ENCODE measurements at regions not wholly inside any gene's neighbourhood (a gene's known extent, or its start where the extent isn't known, plus 50 kb on each side); places are given as distances from the start of the nearest gene placed in this dataset.
"Not testable (repeated sequence)": the region's sequence is repeated elsewhere in the genome, so short reads cannot be mapped to it uniquely, and the experiment has no call there.

DNA sequence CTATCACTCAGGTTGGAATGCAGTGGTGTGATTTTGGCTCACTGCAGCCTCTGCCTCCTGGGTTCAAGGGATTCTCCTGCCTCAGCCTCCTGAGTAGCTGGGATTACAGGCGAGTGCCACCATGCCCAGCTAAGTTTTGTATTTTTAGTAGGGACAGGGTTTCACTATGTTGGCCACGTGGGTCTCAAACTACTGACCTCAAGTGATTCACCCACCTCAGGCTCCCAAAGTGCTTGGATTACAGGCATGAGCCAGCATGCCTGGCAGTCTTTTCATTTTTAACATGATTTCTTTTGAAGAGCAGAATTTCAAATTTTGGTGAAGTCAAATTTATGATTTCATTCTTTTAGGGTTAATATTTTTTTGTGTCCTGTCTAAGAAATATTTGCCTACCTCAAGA lies 217.4 kb downstream of the BUB3 start:
- TF ChIP-seq, protein P1, sequence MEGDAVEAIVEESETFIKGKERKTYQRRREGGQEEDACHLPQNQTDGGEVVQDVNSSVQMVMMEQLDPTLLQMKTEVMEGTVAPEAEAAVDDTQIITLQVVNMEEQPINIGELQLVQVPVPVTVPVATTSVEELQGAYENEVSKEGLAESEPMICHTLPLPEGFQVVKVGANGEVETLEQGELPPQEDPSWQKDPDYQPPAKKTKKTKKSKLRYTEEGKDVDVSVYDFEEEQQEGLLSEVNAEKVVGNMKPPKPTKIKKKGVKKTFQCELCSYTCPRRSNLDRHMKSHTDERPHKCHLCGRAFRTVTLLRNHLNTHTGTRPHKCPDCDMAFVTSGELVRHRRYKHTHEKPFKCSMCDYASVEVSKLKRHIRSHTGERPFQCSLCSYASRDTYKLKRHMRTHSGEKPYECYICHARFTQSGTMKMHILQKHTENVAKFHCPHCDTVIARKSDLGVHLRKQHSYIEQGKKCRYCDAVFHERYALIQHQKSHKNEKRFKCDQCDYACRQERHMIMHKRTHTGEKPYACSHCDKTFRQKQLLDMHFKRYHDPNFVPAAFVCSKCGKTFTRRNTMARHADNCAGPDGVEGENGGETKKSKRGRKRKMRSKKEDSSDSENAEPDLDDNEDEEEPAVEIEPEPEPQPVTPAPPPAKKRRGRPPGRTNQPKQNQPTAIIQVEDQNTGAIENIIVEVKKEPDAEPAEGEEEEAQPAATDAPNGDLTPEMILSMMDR (IDR thresholded peaks at IDR 0.05), result not testable (repeated sequence)
- not testable (repeated sequence) for TF ChIP-seq POLR2A (IDR thresholded peaks at IDR 0.05; ENCODE audit: low read depth); POLR2AphosphoS5 (IDR thresholded peaks at IDR 0.05)
